GM20000 (cell line): ENCODE measurements at regions not wholly inside any gene's neighbourhood (a gene's known extent, or its start where the extent isn't known, plus 50 kb on each side); places are given as distances from the start of the nearest gene placed in this dataset.

ENCODE experiments used
- DNase-seq: peaks from one replicate; pipeline ENCODE4 v3.0.0; 2012; ENCODE audit warnings: low spot score
- TF ChIP-seq, protein P1 (sequence below): IDR thresholded peaks from 2 replicates; pipeline ENCODE4 v1.5.1; 2012; ENCODE audit warnings: mild to moderate bottlenecking, control low read depth; ENCODE audit errors: extremely low read depth, missing control alignments

DNA sequence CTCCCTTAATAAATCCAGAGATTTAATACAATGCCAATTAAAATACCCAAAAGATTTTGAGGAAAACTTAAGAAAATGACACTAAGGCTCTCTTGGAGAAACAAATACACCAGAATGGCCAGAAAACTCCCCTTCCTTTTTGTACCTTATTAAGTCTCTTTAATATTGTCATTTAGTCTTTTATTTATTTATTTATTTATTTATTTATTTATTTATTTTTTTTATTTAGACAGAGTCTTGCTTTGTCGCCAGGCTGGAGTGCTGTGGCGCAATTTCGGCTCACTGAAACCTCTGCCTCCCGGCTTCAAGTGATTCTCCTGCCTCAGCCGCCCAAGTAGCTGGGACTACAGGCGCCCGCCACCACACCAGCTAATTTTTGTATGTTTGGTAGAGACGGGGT is 210.6 kb downstream of the DACT1 start:
- TF ChIP-seq, protein P1, sequence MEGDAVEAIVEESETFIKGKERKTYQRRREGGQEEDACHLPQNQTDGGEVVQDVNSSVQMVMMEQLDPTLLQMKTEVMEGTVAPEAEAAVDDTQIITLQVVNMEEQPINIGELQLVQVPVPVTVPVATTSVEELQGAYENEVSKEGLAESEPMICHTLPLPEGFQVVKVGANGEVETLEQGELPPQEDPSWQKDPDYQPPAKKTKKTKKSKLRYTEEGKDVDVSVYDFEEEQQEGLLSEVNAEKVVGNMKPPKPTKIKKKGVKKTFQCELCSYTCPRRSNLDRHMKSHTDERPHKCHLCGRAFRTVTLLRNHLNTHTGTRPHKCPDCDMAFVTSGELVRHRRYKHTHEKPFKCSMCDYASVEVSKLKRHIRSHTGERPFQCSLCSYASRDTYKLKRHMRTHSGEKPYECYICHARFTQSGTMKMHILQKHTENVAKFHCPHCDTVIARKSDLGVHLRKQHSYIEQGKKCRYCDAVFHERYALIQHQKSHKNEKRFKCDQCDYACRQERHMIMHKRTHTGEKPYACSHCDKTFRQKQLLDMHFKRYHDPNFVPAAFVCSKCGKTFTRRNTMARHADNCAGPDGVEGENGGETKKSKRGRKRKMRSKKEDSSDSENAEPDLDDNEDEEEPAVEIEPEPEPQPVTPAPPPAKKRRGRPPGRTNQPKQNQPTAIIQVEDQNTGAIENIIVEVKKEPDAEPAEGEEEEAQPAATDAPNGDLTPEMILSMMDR: no peak
- no peak for DNase-seq

DNA sequence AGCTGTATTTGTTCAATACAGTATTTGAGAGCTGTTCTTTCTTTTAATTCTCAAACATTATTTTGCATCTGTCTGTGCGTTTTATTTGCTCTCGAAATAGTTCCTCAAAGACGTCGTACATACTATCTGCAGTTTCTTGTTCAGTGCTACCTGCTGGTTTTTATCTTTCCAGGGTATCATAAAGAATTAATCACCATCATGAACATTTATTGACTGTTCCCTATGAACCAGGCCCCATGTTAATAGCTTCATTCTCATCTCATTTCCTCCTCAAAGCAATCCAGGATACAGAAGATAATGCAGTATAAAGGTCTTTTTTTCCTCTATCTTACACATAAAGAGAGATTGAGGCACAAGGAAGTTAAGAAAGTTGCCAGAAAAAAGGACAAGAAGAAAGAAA is 211.8 kb downstream of the DACT1 start:
- DNase-seq: no peak
- TF ChIP-seq, protein P1: no peak

DNA sequence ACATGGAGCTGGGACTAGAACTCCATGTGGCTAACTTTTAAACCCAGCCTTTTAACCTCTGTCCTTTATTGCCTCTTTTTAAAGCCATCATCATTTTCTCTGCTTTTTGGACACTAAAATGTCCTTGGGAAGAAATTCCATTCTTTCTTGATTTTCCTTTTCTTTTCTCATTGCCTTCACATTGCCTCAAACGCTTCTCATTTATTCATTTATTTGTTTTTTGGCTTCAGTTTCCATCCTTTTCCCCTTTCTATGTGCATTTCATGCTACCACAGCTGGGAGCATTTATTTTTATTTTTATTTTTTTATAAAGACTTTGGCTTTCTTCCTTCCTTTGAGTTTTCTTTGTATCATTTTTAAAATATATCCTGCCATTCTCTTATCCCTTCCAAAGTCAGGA is 212.2 kb downstream of the DACT1 start:
- DNase-seq: no peak
- TF ChIP-seq, protein P1: no peak

DNA sequence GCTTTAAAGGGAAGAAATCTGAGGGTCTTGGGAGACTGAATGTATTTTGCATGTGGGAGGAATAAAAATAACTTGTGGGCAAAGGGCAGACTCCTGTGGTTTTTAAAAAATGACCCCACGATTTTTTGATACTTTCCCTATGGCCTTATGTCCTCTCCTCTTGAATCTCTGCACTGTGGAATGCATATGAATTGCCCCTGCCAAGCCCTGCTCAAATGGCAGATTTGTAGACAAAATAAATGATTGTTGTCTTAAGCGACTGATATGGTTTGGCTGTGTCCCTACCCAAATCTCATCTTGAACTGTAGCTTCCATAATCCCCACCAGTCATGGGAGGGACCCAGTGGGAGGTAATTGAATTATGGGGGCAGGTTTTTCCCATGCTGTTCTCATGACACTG is 223.8 kb downstream of the DACT1 start:
- TF ChIP-seq, protein P1: no peak
- DNase-seq: no peak

DNA sequence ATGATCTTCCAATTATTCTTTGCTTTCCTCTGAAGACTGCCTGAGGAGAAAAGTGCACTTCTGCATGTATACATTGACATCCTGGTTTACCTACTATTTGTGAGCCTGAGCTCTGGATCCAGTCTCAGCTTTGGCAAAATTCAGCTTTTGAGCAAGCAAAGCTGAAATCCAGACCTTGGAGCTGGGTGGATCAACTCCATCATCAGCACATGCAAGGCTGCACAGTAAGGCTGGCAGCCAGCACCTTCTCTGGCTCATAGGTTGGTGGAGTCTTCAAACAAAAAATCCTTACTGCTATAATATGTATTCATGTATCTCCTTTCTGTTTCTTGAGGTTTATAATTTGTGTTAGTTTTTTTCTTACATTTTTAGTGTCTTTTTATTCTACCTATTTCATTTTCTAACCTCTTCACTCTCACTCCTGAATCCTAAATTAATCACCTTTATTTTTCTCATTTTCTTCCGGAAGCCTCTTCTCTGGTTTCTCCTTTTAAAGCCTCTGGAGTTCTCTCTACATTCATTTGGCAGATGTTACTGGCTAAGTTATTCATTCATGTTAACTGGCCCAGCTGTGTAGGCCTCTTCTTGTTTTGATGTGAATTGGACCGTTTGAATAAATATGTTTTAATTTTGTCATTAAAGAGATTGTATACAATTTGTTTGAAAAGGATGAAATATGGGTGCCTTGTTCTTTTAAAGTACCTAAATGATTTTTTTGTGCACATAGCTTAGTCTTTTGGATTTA is 224.8 kb downstream of the DACT1 start:
- TF ChIP-seq, protein P1: no peak
- no peak for DNase-seq

DNA sequence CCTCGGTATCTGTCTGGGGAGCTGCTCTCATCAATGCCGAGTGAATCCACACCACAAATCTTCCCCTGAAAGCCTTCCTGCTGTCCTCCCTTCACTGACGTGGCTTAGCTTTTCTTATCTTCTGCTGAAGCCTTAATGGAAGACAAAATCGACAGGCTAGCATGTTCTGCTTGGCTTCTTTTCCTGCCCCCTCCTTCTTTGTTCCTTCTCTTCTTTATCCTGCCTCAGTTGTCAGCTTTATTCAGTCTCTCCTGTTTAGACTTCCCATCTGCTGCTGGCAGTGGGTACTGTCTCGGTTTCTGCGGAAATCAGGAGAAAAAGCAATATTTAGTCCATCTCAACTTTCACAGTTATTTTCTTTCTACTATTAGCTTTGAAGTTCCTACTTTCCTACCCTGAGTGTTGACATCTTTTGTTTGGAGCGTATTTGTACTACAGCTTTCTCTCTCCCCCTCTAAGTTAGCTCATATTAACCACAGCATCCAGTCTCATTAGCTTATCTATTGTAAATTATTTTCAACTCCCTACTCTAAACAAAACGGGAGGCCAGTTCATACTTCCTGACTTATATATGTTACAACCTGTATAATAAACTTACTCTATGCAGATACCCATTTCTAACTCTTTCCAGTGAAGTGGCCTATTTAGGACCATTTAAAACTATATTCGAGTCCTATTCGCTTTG is 226.0 kb downstream of the DACT1 start:
- TF ChIP-seq, protein P1: no peak
- DNase-seq: no peak

DNA sequence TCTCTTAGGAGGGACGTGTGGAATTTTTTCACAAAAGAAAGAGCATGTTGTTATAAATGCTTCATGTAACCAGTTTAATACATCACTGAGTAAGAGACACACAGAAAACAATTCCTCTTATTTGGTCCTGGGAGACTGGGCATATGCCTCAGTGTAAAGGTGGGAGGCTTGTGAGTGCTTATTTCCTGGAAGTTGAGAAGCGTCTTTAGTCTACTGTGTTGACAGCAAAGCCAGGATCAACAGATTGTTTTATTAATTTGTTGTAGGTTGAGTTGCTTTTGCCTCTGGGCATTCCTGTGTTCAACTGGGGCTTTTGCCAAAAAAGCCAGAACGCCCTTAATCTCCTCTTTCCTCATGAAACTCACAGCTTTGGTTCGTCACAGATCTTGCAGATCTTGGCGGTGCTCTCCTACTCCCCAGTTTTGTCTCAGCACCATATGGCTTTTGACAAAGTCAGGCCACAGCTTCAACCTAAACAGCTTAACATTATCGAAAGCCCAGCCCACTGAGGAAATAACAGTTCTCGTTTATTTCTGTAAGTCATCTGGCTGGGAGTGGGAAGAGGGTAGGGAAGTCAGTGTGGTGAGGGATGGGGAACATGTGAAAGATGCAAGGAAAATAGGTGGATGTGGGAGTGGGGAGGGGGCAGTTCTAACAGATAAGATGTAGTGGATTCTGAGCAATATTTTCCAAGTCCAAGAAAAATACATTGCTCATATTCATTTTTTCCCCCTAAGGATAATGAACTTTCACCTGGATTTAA is 227.2 kb downstream of the DACT1 start:
- DNase-seq: no peak

More for the DNA sequence above, 227.2 kb downstream of the DACT1 start:
- TF ChIP-seq, protein P1: no peak
